GM21786 (cell line): ENCODE measurements at regions not wholly inside any gene's neighbourhood (a gene's known extent, or its start where the extent isn't known, plus 50 kb on each side); places are given as distances from the start of the nearest gene placed in this dataset.
"Not testable (repeated sequence)": the region's sequence is repeated elsewhere in the genome, so short reads cannot be mapped to it uniquely, and the experiment has no call there.

Experiments
- ATAC-seq: cut with Tn5 transposase; IDR thresholded peaks from one replicate; pipeline ENCODE4 v1.9.1; 2021; ENCODE audit not compliant: unreplicated experiment

GRCh38 chr3:197459571-197459970, 96.2 kb downstream of the BDH1 start:
- ATAC-seq: not testable (repeated sequence)

- ATAC-seq: no peak
Measured at GRCh38 chr3:197458906-197459470, 96.8 kb downstream of the BDH1 start.

- no peak for ATAC-seq
Measured at GRCh38 chr3:197458179-197458707, 97.5 kb downstream of the BDH1 start.

DNA sequence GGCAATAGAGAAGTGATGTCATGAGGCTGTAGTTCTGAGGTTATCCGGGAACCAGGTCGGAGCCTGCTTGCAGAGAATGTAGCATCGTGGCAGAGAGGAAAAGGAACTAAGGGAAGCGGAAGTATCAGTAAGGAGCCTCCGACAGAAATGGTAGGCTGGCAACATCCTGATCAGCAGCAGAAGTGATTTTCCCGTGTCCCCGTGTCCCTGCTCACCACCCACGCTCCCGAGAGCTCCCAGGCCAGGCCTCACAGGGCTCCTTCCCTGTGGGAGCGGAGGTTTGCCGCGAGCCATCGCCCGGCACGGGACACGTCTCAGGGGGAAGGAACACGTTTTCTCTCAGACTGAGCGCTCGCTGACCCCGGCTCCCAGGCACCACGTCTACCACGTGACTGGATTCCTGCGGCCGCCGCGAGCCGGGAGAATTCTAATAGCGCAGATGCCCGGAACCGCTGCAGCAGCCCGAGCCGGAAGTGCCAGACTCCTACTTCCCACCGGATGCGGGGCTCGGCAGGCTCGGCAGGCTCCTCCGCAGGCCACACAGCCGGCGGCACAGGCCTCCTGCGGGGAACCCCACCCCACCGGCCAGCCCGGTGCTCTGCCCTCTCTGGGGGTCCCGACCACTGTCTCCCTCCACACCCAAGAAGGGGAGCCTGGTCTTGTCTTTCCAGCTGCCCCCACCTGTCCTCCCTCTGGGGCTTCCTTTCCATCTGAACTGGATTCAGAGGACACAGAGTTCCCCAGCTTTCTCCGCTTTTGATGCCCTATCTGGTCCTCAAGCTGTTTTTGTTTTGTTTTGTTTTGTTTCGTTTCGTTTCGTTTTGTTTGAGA, 99.3 kb downstream of the BDH1 start:
- no peak for ATAC-seq

DNA sequence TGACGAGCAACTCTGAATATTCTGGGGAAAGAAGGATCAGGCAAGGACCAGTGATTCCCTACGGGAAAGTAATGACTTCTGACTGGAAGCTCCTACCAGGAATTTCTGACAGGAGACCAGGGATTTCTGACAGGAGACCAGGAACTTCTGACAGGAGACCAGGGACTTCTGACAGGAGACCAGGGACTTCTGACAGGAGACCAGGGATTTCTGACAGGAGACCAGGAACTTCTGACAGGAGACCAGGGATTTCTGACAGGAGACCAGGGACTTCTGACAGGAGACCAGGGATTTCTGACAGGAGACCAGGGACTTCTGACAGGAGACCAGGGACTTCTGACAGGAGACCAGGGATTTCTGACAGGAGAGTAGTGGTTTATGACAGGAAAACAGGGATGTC, 100.9 kb downstream of the BDH1 start:
- not testable (repeated sequence) for ATAC-seq

DNA sequence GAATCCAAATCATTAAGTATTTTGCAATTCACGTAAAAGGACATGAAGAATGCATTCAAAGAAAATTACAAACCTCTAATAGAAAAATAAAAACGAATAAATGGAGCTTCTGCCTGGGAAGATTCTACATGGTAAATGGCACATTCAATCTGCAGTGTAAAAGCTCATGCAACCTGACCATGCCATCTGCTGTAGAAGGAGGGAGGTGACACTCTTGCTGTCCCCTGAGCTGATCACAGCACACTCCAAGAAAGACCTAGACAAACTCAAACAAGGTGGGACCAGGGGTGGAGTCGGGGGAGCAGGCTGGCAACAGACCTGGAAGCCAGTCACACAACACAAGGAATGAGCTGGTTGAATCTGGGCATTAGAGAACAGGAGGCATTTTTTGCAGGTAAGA, 101.8 kb downstream of the BDH1 start:
- ATAC-seq: no peak

- no peak for ATAC-seq
Measured at GRCh38 chr3:197450810-197451209, 105.0 kb downstream of the BDH1 start.

DNA sequence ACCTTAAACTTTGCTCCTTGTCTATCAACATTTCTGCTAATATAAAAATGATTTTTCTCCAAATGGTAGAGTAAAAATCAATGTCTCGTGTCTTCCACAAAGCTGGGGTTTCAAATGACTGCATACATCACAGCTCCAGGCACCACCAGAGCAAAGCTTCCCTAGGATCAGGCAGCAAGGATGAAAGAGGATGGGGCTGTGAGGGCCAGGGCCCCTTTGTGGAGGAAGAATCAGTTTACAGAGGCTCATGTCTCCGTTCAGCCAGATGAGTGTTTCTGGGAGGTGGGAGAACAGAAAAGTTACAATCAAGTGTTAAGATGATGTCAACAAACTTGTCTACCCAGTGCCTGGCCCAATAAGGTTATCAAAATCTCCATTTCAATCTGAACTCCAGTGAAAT, 105.5 kb downstream of the BDH1 start:
- ATAC-seq: no peak

GRCh38 chr3:197449181-197449580, 106.6 kb downstream of the BDH1 start:
- not testable (repeated sequence) for ATAC-seq

DNA sequence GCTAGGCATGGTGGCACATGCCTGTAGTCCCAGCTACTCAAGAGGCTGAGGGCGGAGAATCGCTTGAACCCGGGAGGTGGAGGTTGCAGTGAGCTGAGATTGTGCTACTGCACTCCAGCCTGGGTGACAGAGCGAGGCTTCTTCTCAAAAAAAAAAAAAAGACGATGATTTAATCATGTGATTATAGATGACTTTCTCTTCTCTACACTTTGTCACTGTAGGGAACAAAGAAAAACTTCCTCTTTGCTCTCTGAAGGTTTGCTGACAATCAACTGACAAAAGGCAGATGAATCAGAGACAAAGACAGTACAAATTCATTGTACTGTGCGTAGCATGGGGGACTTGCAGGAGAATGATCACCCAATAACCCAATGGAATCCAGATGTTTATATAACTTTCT, 108.0 kb downstream of the BDH1 start:
- not testable (repeated sequence) for ATAC-seq

DNA sequence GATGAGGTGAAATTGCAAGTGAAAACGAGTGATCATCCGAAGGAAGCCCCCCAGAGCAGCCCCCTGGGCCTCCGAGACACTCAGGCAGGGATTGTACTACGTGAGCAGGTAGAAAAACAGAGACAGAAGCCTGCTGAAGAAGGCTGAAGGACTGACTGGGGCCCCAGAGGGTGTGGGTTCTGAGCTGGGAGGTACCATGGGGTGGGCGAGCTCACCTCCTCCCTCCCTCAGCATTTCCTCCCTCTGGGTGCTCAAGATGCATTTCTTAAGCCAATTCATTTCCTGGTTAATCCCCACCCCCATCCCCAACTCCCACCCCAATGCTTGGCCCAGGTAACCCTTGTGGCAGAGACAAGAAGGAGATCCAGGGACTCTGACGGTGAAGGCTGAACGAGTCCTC, 108.7 kb downstream of the BDH1 start:
- no peak for ATAC-seq

GRCh38 chr3:197446700-197447056, 109.1 kb downstream of the BDH1 start:
- ATAC-seq: no peak

- no peak for ATAC-seq
Measured at GRCh38 chr3:197445896-197446699, 109.7 kb downstream of the BDH1 start.

DNA sequence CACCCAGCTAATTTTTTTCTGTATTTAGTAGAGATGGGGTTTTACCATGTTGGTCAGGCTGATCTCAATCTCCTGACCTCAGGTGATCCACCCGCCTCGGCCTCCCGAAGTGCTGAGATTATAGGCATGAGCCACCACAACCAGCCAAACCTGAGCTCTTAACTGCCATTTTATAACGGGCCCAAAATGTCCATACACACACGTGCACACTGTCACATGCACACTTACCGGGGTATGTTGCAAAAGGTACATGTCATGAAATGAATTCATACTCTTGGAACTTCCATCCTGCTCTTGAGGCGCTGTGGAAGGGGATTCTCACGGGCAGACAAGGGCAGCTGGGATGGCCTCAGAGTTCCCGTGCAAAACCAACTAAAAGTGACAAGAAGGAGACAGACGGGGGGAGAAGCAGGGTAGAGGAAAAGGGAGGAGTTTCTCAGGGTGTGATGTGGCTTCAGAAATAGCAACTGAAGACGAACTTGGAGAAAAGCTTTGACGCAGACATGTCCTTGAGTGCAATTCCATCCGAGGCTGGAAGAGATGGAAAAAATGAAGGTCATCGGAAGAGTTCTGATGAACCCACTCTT, 110.9 kb downstream of the BDH1 start:
- no peak for ATAC-seq

DNA sequence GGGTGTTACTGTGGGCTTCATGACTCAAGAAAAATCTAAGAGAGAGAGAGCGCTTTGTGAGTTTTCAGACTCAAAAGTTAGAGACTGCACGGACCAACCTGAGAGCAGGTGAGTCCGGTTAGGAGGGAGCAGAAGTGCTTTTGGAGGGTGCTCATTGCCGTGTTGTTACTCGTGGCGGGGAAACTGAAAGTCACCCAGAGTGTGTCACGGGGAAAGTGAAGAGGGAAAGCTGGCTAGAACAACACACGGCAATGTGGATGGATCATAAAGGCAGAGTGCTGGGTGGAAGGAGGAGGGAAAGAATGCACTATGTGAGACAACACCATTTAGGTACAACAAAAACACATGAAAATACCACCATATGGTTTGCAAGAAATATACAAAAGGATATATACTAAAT, 112.3 kb downstream of the BDH1 start:
- ATAC-seq: no peak

DNA sequence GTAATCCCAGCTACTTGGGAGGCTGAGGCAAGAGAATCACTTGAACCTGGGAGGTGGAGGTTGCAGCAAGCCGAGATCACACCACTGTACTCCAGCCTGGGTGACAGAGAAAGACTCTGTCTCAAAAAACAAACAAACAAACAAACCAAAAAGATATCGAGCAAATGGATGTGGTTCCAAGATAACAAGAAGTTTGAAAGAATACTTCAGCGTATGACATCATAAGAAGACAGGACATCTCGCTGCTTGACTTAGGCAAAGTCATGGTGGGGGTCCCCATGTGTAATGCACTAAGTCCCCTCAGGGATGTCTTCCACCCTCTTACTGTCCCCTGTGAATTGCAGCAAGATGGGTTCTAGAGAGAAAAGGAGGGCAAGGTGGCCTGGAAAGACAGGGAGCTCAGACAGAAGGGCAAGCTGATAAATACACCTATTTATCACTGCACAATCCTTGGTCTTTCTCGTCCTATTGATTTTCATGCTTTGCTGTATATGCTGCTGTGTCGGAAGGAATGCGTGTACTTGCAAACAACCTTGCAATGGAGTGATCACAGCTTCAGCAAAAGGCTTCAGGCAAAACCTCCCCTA, 115.0 kb downstream of the BDH1 start:
- no peak for ATAC-seq

DNA sequence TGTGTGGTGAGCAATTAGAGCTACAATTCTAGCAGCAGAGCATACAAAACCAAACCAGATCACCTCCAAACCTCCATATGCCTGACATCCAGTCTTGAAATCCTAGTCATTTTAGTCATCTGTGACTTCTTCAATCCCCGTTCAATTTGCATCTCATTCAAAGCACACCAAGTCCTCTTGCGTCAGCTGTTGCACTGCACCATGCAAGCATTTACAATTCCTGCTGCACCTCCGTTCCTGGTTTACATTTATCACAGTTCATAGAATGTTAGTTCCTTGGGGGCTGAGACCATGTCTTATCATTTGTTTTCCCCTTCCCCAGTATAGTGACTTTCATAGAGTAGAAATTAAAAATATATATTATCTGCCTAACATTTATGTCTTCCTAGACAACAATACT, 116.9 kb downstream of the BDH1 start:
- no peak for ATAC-seq

DNA sequence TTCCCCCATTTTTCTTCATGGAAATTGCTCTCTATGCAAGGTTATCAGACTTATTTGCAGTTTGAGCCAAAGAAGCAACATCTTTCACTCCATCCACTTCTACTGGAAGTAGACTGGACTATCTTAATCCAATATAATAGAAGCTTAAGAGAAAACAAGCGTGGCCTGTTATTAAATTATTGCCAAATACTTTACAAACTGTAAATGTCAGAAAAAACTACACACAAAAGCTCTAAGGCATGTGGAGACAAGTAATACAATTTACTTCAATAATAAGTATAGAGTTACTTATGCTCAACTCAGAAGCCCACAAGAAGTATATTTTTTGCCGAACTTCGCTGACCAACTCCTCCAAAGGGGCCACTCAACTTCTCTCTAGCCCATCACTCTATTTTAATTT, 120.3 kb downstream of the BDH1 start:
- no peak for ATAC-seq

GRCh38 chr3:197434830-197435229, 120.9 kb downstream of the BDH1 start:
- no peak for ATAC-seq

GRCh38 chr3:197432384-197433127, 123.2 kb downstream of the BDH1 start:
- ATAC-seq: no peak
